HG03175 (cell line): ENCODE measurements at regions not wholly inside any gene's neighbourhood (a gene's known extent, or its start where the extent isn't known, plus 50 kb on each side); places are given as distances from the start of the nearest gene placed in this dataset.

ENCODE experiments used
- ATAC-seq: cut with Tn5 transposase; IDR thresholded peaks from one replicate; pipeline ENCODE4 v1.9.1; 2021; ENCODE audit warnings: mild to moderate bottlenecking, moderate library complexity; ENCODE audit not compliant: unreplicated experiment

DNA sequence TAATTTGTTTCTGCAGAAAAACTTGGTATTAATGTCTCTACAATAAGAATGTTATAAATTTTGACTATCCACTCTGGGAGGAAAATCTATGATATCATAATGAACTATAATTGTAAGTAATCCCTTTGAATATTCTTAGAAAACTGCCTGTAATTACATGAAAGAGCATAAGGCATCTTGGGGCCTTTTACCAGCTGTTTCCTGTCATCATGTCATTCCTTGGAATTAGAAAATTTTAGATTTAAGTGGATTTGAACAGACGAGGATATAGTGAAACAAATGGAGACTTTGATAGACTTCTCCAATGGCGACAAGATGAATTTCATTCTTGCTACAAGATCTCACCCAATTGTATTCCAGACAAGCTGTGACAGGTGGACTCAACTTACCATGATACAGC lies 423.4 kb upstream of the FLRT2 start:
- ATAC-seq = no peak

DNA sequence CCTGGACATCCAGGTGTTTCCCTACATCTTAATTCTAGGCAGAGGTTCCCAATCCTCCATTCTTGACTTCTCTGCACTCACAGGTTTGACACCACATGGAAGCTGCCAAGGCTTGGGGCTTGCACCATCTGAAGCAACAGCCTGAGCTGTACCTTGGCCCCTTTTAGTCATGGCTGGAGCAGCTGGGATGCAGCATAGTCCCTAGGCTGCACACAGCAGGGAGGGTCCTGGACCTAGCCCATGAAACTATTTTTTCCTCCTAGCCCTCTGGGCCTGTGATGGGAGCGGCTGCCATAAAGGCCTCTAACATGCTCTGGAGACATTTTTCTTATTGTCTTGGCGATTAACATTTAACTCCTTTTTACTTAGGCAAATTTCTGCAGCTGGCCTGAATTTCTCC lies 417.2 kb upstream of the FLRT2 start:
- ATAC-seq = no peak

DNA sequence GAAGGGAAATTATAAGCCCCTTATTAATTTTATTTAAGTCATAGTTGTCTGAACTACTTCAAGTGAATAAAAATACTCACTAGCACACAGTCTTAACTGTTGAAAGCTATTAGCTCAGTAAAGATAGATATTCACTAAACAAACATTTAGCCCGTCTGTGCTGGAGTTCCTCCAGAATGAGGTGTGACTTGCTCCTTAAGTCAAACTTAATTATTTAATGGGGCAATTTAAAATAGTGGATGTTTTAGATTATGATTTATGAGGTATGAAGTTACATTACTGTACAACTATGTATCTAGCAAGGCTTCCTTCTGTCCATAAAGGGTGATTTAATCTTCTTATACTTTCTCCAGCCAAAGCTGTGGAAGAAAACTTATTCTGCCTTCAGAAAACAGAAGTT lies 414.0 kb upstream of the FLRT2 start:
- ATAC-seq = no peak

DNA sequence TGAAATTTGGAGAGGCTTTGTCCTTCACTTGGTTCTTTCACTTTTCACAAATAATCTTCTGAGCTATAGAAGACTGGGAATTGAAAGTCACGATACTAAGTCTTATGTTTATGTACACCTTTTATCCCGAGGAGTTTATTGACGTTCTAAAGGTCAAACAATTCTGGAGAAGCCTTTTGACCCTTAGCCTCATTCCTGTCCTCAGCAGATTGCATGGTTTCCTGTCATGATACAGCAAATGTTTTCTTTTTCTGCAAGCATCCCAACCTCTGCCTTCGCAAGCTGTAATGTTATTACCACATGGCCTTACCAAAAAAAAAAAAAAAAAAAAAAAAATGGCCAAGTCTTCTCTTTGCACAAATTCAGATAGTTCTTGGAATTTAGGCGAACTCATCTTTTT lies 411.7 kb upstream of the FLRT2 start:
- no peak for ATAC-seq

DNA sequence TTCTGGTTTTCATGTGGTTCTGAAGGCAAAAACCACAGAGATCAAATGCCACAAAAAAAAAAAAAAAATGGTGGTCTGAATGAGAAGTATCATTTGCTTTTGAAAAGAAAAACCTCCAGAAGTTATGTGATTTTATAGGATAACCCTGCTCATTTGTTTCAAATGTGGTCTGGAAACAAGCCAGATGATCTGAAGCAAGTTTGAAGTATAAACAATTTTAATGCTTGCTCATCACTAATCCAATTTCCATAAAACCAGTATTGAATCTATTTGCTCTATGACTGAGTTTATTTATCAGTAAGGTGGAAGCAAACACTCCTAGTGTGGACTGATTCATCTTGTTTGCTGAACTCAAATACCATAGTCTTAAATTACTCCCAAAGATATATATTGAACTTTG lies 407.3 kb upstream of the FLRT2 start:
- ATAC-seq = no peak

DNA sequence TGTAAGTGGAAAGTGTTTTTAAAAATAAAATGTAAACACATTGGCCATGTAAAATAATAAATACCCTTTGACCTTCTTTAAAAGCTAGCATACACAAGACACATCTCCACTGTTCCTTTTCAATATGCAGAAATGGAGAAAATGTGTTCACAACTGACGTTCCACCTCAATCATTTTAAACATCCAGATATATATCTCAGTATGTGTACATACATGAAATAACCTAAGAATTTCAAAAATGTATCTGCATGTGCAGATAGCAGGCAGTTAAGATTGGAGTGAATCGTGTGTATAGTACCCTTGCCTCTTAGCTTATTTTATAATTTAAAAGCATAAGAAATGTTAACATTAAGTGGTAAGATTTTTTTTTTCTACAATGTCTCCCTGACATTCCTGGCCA lies 406.2 kb upstream of the FLRT2 start:
- no peak for ATAC-seq

DNA sequence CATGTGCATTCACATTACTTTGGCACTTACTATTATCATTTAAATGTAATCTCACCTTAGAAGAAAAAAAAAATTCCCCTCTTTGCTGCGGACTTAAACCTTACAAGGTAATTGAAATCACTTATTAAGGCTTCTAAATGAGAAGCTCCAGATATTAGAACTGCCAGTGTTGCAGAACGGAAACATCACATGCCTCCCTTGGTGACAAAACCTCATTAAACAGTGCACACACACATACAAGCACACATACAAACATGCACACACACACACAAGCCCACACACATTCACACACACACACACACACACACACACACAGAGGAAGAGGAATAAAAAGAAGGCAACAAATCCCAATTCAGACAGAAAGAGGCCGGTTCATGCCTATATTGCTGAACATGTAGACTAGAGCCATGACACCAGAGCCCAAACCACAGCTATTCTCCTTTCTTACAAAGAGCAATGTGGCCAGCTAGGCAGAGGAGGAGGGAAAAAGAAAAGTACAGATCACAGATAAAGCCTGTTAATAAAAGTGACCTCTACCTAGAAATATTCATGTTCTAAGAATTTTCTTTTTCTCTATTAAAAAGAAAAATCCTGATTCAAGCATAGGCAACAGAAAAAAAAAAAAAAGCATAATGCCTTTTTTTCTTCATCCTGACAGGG lies 405.2 kb upstream of the FLRT2 start:
- ATAC-seq = no peak

DNA sequence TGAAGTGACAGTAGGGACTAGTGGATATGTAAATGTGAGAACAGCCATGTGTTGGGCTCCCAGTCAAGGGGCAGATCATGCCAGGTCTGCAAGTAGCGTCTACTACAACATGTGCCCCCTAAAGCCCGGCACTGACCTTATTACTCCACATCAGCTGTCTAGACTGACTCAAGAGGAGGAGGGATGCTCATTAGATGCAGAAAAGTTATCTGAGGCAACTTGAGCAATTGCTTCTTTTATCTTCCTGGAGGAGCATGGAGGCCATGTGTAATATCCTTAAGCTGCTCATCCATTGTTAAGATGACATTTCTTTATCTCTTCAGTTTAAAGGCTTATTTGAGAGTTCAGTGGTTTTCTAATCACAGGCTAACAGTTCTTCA lies 404.7 kb upstream of the FLRT2 start:
- ATAC-seq = no peak

DNA sequence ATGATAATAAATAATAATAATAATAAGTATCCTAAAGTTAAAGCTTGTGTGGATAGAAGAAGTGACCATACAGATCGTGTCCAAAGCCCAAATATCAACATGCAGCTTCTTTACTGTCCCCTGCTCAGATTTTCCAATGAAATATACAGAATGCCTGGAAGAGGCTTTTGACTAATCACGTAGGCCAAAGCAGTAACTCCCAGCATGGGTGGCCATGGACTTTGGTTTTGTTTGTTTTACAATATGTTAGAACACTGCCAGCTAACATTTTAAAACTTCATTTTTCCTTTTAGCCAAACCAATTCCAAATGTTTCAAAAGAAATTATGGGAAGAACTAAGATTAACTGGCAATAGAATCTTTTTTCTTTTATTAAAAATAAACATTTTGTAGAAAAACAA lies 400.0 kb upstream of the FLRT2 start:
- ATAC-seq = no peak

DNA sequence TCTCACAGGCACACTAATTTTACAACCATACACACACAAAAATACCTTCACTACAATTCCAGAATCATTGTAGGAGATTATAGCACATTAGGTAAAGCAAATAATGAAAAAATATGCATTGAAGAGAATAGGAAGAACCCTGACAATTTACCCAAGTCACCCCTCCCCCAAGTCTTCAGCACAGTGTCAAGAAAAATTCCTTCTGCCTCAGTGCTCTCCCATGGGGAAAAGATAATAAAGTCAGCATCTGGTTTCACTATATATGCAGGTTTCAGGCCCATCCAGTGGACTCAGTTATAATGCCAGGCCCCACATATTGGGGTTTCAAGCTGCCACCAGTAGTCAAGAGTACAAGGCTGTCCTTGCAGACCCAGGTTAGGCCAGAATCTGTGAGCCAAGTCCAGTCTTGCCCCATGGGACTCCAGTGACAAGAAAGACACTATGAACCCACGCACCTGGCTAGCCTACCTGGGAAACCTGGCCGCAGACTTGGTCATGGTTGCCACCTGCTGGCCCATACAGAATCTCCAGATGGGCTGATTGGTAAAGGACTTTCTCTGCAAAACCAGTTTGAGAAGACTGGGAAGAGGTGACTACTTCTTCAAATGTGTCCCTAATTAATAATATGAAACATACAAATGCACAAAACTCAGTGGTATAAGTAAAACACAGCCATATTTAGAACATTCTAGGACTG lies 398.6 kb upstream of the FLRT2 start:
- ATAC-seq = no peak

DNA sequence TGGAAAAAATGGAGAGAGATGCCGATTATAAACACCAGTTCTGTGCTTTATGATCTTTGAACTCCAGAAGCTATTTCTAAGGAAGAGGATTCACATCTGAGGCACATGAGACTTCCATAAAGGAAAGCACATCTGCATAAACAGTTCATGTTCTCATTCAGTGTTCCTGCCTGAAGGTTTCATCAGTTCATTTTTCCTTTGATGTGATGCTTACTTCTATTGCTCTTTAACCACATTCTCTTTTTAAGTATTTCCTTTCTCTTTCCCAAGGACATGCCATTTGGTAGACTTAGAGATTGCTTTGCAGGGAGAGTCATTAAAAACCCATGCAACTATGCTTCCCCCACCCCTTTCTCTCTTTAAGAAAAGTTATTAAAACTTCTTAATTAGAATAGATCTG lies 387.0 kb upstream of the FLRT2 start:
- no peak for ATAC-seq

DNA sequence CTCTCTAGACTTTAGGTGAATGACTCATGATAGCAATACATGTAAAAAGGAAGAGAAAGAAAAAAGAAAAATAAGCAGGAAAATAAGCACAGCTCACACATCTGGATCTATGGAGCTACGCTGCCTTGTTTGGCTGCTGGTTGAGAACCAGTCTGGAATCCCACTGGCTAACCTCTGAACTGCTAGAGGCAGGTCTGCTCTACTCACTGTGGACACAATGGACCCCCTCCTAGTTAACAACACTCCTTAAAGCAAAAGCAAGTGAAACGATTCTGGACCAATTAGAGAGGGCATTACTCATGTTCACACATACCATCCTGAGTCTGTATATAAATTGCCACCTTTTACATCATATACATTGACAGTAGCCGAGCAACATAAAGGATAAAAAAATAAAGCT lies 383.2 kb upstream of the FLRT2 start:
- ATAC-seq = no peak

DNA sequence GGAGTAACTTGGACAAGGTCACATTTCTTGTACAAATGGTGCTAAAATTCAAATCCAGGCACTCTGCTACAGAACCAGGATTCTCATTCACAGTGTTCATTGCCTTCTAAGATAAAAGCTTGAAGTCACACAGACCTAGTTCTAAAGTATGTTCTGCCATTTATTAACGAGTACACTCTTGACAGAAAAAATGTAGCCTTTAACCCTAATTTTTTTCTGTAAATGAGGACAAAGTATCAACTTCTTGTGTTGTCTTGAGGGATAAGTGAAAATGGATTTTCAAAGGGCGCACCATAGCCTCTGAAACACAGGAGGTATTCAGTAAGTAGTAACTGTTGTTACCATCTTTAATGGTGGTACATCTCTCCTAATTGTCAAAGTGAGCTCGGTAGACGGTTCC lies 379.8 kb upstream of the FLRT2 start:
- ATAC-seq = no peak

DNA sequence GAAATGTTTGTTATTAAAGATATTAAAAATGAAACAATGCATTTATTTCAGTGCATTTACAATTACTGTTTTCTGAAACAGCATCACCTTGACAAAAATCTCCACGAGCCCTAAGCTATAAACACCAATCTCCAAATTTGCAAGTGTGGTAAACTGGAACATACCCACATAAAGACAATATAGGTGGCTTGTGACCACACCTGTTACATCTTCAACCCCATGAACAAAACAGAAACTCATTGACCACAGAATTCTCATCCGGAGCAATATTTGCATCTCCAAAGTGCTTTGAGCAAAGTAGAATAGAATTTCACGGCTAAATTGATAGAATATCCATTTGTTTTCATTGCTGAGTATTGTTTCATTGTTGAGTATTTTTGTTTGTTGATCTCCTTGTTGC lies 375.2 kb upstream of the FLRT2 start:
- ATAC-seq = no peak

DNA sequence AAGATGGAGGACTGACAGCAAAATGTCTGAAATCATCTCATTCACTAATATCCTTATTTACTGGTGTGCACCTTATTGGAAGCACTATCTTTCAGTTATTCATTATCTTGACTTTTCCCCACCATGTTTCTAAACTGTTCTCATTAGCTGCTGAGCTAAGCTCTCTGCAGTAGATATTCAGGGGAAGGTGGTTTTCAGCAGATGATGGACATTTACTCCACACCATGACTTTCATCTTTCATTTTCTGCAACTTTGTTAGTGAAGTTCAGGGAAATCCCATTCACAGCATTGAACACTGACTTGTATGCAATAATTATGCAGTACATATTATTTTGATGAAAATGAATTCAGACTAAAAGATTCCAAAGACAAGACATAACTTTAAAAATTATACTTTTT lies 373.6 kb upstream of the FLRT2 start:
- no peak for ATAC-seq

DNA sequence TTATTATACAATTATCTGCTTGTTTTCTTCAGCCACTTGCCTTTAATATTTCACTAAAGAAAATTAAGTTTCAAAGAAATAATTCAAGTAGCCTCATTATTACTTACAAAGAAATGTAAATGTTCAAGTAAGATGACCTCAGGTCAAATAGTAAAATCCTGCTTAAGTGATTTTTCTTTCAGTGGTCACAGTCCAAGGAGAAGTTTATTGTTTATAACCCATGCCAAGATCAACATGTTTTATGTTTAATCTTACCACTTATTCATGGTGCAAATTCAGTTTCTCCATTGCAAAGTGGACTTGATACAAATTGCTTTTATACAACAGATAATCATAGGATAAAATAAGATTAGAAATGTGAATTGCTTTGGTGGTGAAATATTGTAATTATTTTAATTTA lies 370.2 kb upstream of the FLRT2 start:
- no peak for ATAC-seq

DNA sequence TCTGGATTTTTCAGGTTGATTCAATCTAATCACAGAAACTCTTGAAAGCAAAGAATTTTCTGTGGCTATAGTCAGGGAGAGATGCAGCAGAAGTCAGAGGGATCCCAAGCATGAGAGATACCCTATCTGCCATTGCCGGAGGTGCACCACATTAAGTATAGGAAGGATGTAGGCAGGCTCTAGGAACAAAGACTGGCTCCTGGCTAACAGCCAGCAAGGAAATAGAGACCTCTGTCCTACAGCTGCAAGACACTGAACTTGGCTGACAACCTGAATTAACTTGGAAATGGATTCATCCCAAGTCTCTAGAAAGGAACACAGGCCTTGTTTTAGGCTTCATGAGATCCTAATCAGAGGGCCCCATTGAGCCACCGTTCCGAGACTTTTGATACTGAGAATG lies 364.9 kb upstream of the FLRT2 start:
- no peak for ATAC-seq

DNA sequence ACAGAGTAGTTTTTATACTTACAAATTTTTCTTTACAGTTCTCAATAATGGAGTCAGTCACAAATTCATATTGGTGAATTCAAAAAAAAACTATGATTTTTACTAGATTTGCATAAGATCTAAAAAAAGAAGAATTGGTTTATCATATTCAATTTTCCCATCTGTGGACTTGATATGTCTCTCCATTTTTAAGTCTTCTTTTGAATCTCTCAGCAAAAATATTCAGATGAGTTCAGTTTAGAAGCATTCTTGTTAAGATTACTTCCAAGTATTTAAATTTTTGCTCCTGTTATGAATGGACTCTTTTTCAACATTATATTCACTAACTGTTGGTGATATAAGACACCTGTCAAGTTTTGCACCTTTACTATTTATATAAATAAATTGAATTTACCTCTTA lies 360.6 kb upstream of the FLRT2 start:
- ATAC-seq = no peak

DNA sequence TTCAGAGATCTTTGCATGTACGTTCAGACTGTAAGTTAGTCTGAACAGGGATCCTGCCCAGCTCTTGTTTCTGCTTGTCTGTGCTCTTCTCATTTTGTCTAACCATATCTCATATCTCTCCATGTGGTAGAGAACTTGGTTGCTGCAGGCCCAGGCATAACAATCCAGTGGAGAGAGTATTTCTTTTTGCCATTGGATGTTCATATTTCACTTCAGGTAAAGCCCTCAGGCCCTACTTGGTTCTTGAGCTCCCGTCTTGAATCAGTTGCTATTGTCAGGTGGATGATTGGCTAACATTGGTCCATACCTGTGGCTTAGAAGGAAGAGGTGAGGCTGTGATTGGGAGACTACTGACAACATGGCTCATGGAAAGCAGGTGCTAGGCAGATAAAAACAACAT lies 357.7 kb upstream of the FLRT2 start:
- ATAC-seq = no peak

DNA sequence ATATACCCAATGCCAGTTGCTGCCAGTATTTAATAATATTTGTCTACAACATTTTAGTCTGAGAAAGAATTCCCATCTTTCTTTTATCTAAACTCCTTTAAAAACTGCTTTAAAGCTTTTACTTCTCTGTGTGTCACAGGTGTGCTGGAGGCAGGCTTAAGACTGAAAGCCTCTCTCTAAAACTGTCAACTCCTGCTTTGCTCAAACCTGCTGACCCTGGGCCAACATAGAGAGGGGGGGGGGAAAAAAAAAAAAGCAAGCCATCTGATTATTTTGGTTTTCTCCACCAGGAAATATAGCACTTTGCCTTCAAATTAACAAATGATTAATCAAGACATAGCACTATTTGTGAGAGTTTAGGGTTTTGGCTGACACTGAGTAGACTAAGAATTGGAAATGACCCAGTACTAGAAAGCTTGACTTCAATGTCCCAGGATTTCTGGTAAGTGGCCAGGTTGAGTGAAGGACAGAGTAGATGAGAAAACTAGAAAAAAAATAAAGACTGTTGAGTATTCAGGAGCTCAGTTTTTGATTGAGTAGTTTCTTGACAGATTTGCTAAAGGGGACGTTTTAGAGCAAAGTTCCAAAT lies 357.0 kb upstream of the FLRT2 start:
- no peak for ATAC-seq

DNA sequence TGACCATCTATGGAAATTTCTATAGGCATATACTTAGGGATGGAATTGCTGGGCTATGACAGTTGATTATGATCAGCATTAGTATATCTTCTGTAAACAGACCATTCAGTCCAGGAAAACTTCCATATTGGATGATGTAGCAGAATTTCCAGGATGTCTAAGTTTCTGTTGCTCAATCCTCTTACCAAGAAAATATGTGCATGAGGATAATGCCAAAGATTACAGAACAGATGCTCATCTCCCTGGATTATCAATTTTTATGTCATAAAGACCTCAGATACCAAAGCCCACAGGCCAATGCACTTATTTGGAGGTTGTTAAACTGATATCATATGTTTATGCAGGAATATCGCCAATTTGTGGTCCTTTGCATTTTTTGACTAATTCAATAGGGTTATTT lies 354.4 kb upstream of the FLRT2 start:
- ATAC-seq = no peak

DNA sequence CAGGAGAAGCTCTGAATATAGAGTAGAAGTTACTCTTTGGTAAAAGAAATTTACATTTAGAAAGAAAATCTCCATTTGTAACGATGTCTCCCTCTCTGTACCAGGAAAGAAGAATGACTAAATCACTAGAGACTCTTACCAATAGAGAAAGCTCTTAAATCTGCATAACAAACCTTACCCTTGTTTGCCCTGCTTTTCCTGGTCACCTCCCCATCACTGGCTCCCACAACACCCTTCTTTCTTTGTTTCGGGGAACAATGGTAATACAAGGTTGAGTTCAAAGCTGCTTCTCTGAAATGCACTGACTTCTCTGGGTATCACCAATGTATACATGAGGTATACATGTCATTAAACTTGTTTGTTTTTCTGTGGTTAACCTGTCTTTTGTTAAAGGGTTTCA lies 351.1 kb upstream of the FLRT2 start:
- no peak for ATAC-seq

DNA sequence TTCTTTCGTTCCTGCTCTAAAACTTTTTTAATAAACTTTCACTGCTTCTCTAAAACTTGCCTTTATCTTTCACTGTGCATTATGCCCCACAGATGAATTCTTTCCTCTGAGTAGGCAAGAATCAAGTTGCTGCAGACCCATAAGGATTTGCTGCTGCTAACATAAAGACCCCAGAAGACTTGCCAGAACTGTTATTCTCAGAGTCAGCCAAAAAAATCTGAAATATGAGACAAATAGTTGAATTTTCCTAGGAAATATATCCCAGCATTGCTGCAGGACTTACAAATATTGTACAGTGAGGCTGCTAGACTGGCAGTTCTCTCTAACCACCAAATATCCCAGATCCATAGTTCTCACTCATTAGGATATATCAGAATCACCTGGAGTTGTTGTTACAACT lies 349.1 kb upstream of the FLRT2 start:
- ATAC-seq = no peak
